ENCODE measurements at regions not wholly inside any gene's neighbourhood (a gene's known extent, or its start where the extent isn't known, plus 50 kb on each side); places are given as distances from the start of the nearest gene placed in this dataset.

DNA sequence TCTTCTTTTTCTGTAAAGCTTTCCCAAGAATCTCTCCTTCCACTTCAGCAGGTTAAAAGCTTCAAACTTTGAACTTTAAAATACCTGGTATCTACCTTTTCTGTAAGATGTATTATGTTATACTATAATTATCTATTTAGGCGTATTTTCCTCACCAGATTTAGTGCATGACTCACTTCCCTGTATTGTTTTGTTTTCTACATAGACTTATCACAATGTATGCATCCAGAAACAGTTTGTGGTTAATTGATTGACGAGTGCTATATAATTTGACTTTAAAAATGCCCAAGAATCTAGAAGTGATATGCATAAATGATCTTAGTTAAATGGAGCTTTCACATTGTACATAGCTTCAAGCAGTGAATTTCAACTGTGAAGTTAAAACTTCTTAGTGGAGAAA is 473.9 kb upstream of the CDH2 start:
- Histone ChIP-seq H3K4me3 (ENCODE audit: low read length) (no peak overlapping the region), H3K27ac (ENCODE audit: low read depth, low read length) (no peak overlapping the region), H3K9me3 (ENCODE audit: control insufficient read depth in 2 of 3, low read length in 3 of 3) (no peaks in the 10 kb centered on the region), H3K4me1 (ENCODE audit: control insufficient read depth in 2 of 2, insufficient read depth in 2 of 2, low read length in 2 of 2) (no peaks in the 10 kb centered on the region), H3K27me3 (ENCODE audit: control insufficient read depth in 2 of 2, insufficient read depth in 2 of 2, low read length in 2 of 2) (no peaks in the 10 kb centered on the region), H3K36me3 (ENCODE audit: control insufficient read depth in 2 of 3, insufficient read depth in 3 of 3, low read length in 3 of 3) (no peaks in the 10 kb centered on the region)
- H3K36me3 Mint-ChIP-seq = peaks cover 0 to 6% (median 0%) of the 10 kb centered on the region in 5 donors
- intact Hi-C loops (cut with micrococcal nuclease) = no loop called here
- H3K27ac Mint-ChIP-seq = no peak overlapping the region
- H3K4me1 Mint-ChIP-seq = no peaks in the 10 kb centered on the region
- H3K9me3 Mint-ChIP-seq = peaks cover 0 to 15% (median 9%) of the 10 kb centered on the region in 11 donors
- no peak overlapping the region for H3K4me3 Mint-ChIP-seq
- no peaks in the 10 kb centered on the region for H3K27me3 Mint-ChIP-seq
- DNase-seq (no peak), ATAC-seq (no peak)
- ChIA-PET CTCF (no interaction called here), POLR2A (no interaction called here)

DNA sequence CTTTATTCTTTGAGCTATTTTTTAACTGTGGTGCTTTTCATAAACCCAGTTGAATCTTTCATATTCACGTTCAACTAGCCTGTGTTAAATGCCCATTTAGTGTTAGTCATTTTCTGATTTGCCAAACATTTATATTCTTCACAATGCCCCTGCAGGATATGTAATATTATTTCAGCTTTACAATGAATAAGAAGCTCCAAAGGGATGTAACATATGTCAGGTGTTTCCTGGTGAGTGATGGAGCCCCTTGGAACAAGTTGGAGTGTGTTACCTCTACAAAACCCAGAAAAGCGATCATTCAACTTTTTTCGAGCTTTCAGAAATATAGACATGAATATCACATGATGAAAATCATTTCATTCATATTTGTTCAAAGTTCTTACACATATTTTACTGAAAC is 471.0 kb upstream of the CDH2 start:
- Mint-ChIP-seq H3K36me3 (peaks cover 0 to 6% (median 0%) of the 10 kb centered on the region in 5 donors), H3K27ac (no peak overlapping the region), H3K9me3 (peaks cover 0 to 13% (median 9%) of the 10 kb centered on the region in 11 donors), H3K4me1 (no peaks in the 10 kb centered on the region), H3K4me3 (no peak overlapping the region), H3K27me3 (no peaks in the 10 kb centered on the region)
- Histone ChIP-seq H3K4me3 (ENCODE audit: low read length) (no peak overlapping the region), H3K4me1 (ENCODE audit: control insufficient read depth in 2 of 2, insufficient read depth in 2 of 2, low read length in 2 of 2) (no peaks in the 10 kb centered on the region), H3K9me3 (ENCODE audit: control insufficient read depth in 2 of 3, low read length in 3 of 3) (no peaks in the 10 kb centered on the region), H3K27me3 (ENCODE audit: control insufficient read depth in 2 of 2, insufficient read depth in 2 of 2, low read length in 2 of 2) (no peaks in the 10 kb centered on the region), H3K27ac (ENCODE audit: low read depth, low read length) (no peak overlapping the region), H3K36me3 (ENCODE audit: control insufficient read depth in 2 of 3, insufficient read depth in 3 of 3, low read length in 3 of 3) (no peaks in the 10 kb centered on the region)
- intact Hi-C loops (cut with micrococcal nuclease) = no loop called here
- CTCF ChIA-PET = interaction anchor here (0.6 kb wide), 1 partner anchor 680 kb away, joined by 3 read pairs; no protein-coding TSS in a partner anchor
- POLR2A ChIA-PET = no interaction called here
- ATAC-seq = no peak
- DNase-seq = no peak

DNA sequence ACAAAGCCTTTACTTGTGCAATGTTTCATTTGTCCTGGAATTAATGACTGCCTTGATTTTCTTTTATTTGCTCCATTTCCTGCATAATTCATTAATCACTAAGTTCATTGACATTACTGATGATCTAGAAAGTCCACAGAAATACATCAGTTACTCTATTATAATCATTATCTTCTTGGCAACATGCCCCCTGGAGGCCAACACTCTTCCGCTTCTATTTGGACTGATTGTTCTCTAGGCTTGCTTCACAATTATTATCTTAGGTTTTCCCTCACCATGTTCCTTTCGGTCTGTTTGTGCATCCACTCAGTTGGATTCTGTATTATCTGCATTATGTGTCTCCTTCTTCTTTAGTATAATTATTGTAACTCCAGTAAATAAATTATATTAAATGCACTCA is 461.0 kb upstream of the CDH2 start:
- H3K9me3 Mint-ChIP-seq = peaks cover 0 to 42% (median 8%) of the 10 kb centered on the region in 11 donors
- DNase-seq = no peak
- H3K4me1 ChIP-seq (ENCODE audit: control insufficient read depth in 2 of 2, insufficient read depth in 2 of 2, low read length in 2 of 2) = no peaks in the 10 kb centered on the region
- ATAC-seq = no peak
- H3K27me3 Mint-ChIP-seq = no peaks in the 10 kb centered on the region
- POLR2A ChIA-PET = no interaction called here
- H3K27me3 ChIP-seq (ENCODE audit: control insufficient read depth in 2 of 2, insufficient read depth in 2 of 2, low read length in 2 of 2) = no peaks in the 10 kb centered on the region
- no peaks in the 10 kb centered on the region for H3K4me1 Mint-ChIP-seq
- no peaks in the 10 kb centered on the region for H3K36me3 ChIP-seq (ENCODE audit: control insufficient read depth in 2 of 3, insufficient read depth in 3 of 3, low read length in 3 of 3)
- peaks cover 0 to 5% (median 0%) of the 10 kb centered on the region in 3 experiments for H3K9me3 ChIP-seq (ENCODE audit: control insufficient read depth in 2 of 3, low read length in 3 of 3)
- no peak overlapping the region for H3K4me3 ChIP-seq (ENCODE audit: low read length)
- no peak overlapping the region for H3K27ac ChIP-seq (ENCODE audit: low read depth, low read length)
- intact Hi-C loops (cut with micrococcal nuclease) = no loop called here
- peaks cover 0 to 3% (median 0%) of the 10 kb centered on the region in 5 donors for H3K36me3 Mint-ChIP-seq
- no peak overlapping the region for H3K27ac Mint-ChIP-seq
- H3K4me3 Mint-ChIP-seq = no peak overlapping the region
- CTCF ChIA-PET = no interaction called here

DNA sequence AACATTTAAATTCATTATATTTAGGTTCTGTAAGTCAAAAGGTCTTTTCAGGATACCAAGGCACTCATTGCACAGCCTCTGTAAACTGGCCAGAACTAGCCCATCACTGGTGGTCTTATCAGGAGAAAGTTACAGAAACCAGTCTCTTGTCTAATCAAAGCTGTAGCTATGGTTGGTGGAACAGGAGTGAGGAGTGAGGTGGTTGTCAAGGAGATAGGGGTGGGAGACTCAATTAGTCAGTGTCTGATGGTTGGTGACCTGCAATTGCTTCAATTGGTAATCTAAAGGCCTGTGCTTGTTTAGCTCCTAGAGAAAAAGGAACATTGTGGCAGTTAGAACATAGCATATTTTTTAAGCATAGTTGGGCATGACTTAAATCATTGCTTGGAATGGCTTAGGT is 458.6 kb upstream of the CDH2 start:
- peaks cover 5 to 37% (median 9%) of the 10 kb centered on the region in 11 donors for H3K9me3 Mint-ChIP-seq
- H3K27ac ChIP-seq (ENCODE audit: low read depth, low read length) = no peak overlapping the region
- no peaks in the 10 kb centered on the region for H3K27me3 Mint-ChIP-seq
- H3K4me1 ChIP-seq (ENCODE audit: control insufficient read depth in 2 of 2, insufficient read depth in 2 of 2, low read length in 2 of 2) = no peaks in the 10 kb centered on the region
- DNase-seq (no peak), ATAC-seq (no peak)
- H3K4me3 ChIP-seq (ENCODE audit: low read length) = no peak overlapping the region
- intact Hi-C loops (cut with micrococcal nuclease) = no loop called here
- no peaks in the 10 kb centered on the region for H3K36me3 ChIP-seq (ENCODE audit: control insufficient read depth in 2 of 3, insufficient read depth in 3 of 3, low read length in 3 of 3)
- ChIA-PET CTCF (no interaction called here), POLR2A (no interaction called here)
- no peak overlapping the region for H3K4me3 Mint-ChIP-seq
- no peaks in the 10 kb centered on the region for H3K4me1 Mint-ChIP-seq
- H3K9me3 ChIP-seq (ENCODE audit: control insufficient read depth in 2 of 3, low read length in 3 of 3) = peaks cover 0 to 5% (median 0%) of the 10 kb centered on the region in 3 experiments
- no peak overlapping the region for H3K27ac Mint-ChIP-seq
- H3K27me3 ChIP-seq (ENCODE audit: control insufficient read depth in 2 of 2, insufficient read depth in 2 of 2, low read length in 2 of 2) = no peaks in the 10 kb centered on the region
- peaks cover 0 to 3% (median 0%) of the 10 kb centered on the region in 5 donors for H3K36me3 Mint-ChIP-seq

DNA sequence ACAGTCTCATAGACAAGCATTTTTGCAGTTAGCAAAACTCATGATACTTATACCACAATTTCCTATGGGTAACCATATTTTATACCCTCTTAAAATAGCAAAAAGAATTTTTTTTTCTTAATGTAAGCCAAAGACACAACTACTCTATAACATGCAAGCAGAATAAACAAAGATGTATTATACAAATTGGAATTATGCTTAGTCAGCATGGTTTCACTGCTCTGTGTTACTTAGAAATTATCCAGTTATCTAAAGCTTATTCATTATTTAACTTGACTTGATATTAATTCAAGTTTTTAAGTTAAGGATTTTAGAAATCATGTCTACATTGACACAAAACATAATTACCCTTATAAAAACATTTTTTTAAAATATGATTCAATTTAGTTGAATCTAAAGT is 449.8 kb upstream of the CDH2 start:
- Mint-ChIP-seq H3K9me3 (peaks cover 0 to 14% (median 2%) of the 10 kb centered on the region in 11 donors), H3K36me3 (no peaks in the 10 kb centered on the region), H3K4me3 (no peak overlapping the region), H3K4me1 (no peaks in the 10 kb centered on the region), H3K27ac (no peak overlapping the region), H3K27me3 (no peaks in the 10 kb centered on the region)
- ATAC-seq = no peak
- no peaks in the 10 kb centered on the region for H3K27me3 ChIP-seq (ENCODE audit: control insufficient read depth in 2 of 2, insufficient read depth in 2 of 2, low read length in 2 of 2)
- ChIA-PET CTCF (no interaction called here), POLR2A (no interaction called here)
- H3K4me3 ChIP-seq (ENCODE audit: low read length) = no peak overlapping the region
- DNase-seq = no peak
- H3K27ac ChIP-seq (ENCODE audit: low read depth, low read length) = no peak overlapping the region
- no peaks in the 10 kb centered on the region for H3K36me3 ChIP-seq (ENCODE audit: control insufficient read depth in 2 of 3, insufficient read depth in 3 of 3, low read length in 3 of 3)
- no peaks in the 10 kb centered on the region for H3K4me1 ChIP-seq (ENCODE audit: control insufficient read depth in 2 of 2, insufficient read depth in 2 of 2, low read length in 2 of 2)
- no peaks in the 10 kb centered on the region for H3K9me3 ChIP-seq (ENCODE audit: control insufficient read depth in 2 of 3, low read length in 3 of 3)
- intact Hi-C loops (cut with micrococcal nuclease) = loop anchor here in 1 of 2 donors (10.0 kb wide), 1 partner anchor 58 kb away; no protein-coding TSS in a partner anchor

DNA sequence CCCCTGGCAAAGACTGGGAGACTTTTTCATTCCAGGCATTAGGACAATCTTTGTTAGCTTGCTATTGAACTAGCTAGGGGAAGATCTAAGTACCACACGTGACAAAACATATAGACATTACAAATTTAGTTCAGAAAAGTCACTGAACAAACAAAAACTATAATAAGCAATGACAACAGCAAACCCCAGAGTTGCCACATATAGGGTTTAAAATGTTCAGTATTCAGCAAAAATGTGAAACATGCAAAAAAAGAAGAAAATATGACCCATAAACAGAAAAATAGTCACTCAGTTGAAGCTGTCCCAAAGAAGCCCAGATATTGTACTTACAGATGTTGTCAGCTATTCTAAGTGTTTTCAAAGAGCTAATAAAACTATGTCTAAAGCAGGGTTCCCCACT is 431.1 kb upstream of the CDH2 start:
- Histone ChIP-seq H3K27ac (ENCODE audit: low read depth, low read length) (no peak overlapping the region), H3K4me3 (ENCODE audit: low read length) (no peak overlapping the region), H3K36me3 (ENCODE audit: control insufficient read depth in 2 of 3, insufficient read depth in 3 of 3, low read length in 3 of 3) (no peaks in the 10 kb centered on the region), H3K4me1 (ENCODE audit: control insufficient read depth in 2 of 2, insufficient read depth in 2 of 2, low read length in 2 of 2) (no peaks in the 10 kb centered on the region), H3K27me3 (ENCODE audit: control insufficient read depth in 2 of 2, insufficient read depth in 2 of 2, low read length in 2 of 2) (no peaks in the 10 kb centered on the region), H3K9me3 (ENCODE audit: control insufficient read depth in 2 of 3, low read length in 3 of 3) (no peaks in the 10 kb centered on the region)
- intact Hi-C loops (cut with micrococcal nuclease) = no loop called here
- ATAC-seq = no peak
- no peaks in the 10 kb centered on the region for H3K27me3 Mint-ChIP-seq
- H3K4me3 Mint-ChIP-seq = no peak overlapping the region
- POLR2A ChIA-PET = no interaction called here
- DNase-seq = no peak
- CTCF ChIA-PET = no interaction called here
- H3K27ac Mint-ChIP-seq = no peak overlapping the region
- H3K36me3 Mint-ChIP-seq = no peaks in the 10 kb centered on the region
- peaks cover 1 to 20% (median 6%) of the 10 kb centered on the region in 11 donors for H3K9me3 Mint-ChIP-seq
- no peaks in the 10 kb centered on the region for H3K4me1 Mint-ChIP-seq

DNA sequence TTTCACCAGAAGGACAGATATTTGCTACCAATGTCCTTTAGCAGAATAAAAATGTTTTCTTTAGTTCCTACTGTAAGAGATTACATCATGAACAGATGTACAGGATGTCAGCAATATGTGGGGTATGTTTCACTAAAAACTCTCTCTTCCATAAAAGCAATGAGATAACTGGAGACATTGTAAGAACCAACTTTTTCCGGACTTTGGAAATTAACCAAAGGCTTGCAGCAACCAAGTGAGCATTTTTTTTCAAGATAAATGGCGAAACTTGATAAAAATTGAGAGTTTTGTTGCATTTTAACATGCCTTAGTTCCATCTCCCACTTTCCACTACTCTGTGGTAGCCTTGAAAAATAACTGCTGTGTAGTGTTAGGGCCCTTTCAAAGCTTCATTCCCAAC is 429.8 kb upstream of the CDH2 start:
- H3K27me3 Mint-ChIP-seq = no peaks in the 10 kb centered on the region
- ChIA-PET CTCF (no interaction called here), POLR2A (no interaction called here)
- no peak overlapping the region for H3K4me3 Mint-ChIP-seq
- Histone ChIP-seq H3K9me3 (ENCODE audit: control insufficient read depth in 2 of 3, low read length in 3 of 3) (no peaks in the 10 kb centered on the region), H3K27me3 (ENCODE audit: control insufficient read depth in 2 of 2, insufficient read depth in 2 of 2, low read length in 2 of 2) (no peaks in the 10 kb centered on the region), H3K4me1 (ENCODE audit: control insufficient read depth in 2 of 2, insufficient read depth in 2 of 2, low read length in 2 of 2) (no peaks in the 10 kb centered on the region), H3K4me3 (ENCODE audit: low read length) (no peak overlapping the region), H3K27ac (ENCODE audit: low read depth, low read length) (no peak overlapping the region), H3K36me3 (ENCODE audit: control insufficient read depth in 2 of 3, insufficient read depth in 3 of 3, low read length in 3 of 3) (no peaks in the 10 kb centered on the region)
- H3K36me3 Mint-ChIP-seq = no peaks in the 10 kb centered on the region
- DNase-seq = no peak
- no peak overlapping the region for H3K27ac Mint-ChIP-seq
- H3K9me3 Mint-ChIP-seq = peaks cover 1 to 20% (median 5%) of the 10 kb centered on the region in 11 donors
- intact Hi-C loops (cut with micrococcal nuclease) = no loop called here
- H3K4me1 Mint-ChIP-seq = no peaks in the 10 kb centered on the region
- no peak for ATAC-seq

Data from naive thymus-derived CD4-positive, alpha-beta T cell (primary cell).